ENCODE measurements at regions not wholly inside any gene's neighbourhood (a gene's known extent, or its start where the extent isn't known, plus 50 kb on each side); places are given as distances from the start of the nearest gene placed in this dataset.

DNA sequence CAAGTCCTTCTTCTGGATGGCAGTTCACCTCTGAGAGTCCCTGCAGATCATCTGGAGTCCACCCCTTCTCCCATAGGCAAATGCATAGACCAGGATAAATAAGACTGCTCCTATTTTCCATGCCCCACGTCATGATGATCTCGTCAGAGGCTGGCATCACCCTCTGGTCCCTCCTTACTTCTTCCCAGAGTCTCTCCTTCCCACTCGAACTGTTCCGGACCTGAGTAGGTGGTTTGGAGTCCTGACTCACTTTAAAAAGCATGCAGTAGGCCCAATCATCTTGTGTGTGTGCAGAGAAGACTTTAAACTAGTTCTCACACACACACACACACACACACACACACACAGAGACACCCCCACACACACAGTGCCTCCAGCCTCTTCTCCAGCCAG is 72.0 kb downstream of the SOX9 start (continued):
- TF ChIP-seq EZH2phosphoT487 (IDR thresholded peaks at IDR 0.05; ENCODE audit: unreplicated experiment) (no peak), CREB1 (CRISPR knock-in tag; IDR thresholded peaks at IDR 0.05; ENCODE audit: low read depth) (no peak), NANOG (IDR thresholded peaks at IDR 0.05; ENCODE audit: borderline replicate concordance) (no peak), EZH2 (IDR thresholded peaks at IDR 0.05; ENCODE audit: low read depth, unreplicated experiment) (no peak), ZNF114 (CRISPR knock-in tag; IDR thresholded peaks at IDR 0.05) (no peak)
- TF ChIP-seq, protein P1, sequence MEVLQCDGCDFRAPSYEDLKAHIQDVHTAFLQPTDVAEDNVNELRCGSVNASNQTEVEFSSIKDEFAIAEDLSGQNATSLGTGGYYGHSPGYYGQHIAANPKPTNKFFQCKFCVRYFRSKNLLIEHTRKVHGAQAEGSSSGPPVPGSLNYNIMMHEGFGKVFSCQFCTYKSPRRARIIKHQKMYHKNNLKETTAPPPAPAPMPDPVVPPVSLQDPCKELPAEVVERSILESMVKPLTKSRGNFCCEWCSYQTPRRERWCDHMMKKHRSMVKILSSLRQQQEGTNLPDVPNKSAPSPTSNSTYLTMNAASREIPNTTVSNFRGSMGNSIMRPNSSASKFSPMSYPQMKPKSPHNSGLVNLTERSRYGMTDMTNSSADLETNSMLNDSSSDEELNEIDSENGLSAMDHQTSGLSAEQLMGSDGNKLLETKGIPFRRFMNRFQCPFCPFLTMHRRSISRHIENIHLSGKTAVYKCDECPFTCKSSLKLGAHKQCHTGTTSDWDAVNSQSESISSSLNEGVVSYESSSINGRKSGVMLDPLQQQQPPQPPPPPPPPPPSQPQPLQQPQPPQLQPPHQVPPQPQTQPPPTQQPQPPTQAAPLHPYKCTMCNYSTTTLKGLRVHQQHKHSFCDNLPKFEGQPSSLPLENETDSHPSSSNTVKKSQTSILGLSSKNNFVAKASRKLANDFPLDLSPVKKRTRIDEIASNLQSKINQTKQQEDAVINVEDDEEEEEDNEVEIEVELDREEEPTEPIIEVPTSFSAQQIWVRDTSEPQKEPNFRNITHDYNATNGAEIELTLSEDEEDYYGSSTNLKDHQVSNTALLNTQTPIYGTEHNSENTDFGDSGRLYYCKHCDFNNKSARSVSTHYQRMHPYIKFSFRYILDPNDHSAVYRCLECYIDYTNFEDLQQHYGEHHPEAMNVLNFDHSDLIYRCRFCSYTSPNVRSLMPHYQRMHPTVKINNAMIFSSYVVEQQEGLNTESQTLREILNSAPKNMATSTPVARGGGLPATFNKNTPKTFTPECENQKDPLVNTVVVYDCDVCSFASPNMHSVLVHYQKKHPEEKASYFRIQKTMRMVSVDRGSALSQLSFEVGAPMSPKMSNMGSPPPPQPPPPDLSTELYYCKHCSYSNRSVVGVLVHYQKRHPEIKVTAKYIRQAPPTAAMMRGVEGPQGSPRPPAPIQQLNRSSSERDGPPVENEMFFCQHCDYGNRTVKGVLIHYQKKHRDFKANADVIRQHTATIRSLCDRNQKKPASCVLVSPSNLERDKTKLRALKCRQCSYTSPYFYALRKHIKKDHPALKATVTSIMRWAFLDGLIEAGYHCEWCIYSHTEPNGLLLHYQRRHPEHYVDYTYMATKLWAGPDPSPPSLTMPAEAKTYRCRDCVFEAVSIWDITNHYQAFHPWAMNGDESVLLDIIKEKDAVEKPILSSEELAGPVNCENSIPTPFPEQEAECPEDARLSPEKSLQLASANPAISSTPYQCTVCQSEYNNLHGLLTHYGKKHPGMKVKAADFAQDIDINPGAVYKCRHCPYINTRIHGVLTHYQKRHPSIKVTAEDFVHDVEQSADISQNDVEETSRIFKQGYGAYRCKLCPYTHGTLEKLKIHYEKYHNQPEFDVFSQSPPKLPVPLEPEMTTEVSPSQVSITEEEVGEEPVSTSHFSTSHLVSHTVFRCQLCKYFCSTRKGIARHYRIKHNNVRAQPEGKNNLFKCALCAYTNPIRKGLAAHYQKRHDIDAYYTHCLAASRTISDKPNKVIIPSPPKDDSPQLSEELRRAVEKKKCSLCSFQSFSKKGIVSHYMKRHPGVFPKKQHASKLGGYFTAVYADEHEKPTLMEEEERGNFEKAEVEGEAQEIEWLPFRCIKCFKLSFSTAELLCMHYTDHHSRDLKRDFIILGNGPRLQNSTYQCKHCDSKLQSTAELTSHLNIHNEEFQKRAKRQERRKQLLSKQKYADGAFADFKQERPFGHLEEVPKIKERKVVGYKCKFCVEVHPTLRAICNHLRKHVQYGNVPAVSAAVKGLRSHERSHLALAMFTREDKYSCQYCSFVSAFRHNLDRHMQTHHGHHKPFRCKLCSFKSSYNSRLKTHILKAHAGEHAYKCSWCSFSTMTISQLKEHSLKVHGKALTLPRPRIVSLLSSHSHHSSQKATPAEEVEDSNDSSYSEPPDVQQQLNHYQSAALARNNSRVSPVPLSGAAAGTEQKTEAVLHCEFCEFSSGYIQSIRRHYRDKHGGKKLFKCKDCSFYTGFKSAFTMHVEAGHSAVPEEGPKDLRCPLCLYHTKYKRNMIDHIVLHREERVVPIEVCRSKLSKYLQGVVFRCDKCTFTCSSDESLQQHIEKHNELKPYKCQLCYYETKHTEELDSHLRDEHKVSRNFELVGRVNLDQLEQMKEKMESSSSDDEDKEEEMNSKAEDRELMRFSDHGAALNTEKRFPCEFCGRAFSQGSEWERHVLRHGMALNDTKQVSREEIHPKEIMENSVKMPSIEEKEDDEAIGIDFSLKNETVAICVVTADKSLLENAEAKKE (CRISPR knock-in tag; IDR thresholded peaks at IDR 0.05), result no peak

DNA sequence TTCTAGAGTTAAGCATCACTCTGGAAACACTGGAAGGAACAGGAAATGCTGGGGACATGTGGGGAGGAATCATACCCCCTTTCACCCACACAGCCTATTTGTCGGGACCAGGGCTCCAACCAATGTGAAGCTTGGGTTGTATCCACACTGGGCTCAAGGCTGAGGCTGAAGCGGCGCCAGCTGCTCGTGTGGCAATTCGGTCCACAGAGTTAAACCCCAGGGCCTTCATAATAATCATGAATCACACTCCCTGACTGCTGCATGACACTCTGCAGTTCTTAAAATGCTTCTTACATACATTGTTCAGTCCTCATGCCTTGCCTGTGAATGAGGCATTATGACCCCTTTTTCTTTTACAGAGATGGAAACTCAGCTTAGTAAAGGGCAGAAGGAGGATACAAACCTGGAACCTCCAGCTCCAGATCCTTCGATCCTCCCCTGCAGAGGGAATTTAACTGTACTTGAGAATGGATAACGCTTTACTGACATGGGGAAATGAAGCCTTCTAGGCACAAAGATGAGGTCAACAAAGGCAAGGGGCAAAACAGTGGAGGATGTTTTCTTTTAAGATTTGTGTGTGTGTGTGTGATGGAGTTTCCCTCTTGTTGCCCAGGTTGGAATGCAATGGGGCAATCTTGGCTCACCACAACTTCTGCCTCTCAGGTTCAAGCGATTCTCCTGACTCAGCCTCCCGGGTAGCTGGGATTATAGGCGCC is 72.7 kb downstream of the SOX9 start:
- no peak overlapping the region for H3K27ac ChIP-seq (ENCODE audit: low read depth)
- no peaks in the 10 kb centered on the region for H3K27me3 ChIP-seq (ENCODE audit: insufficient read depth)
- 0 out of 3 replicates have a peak, but pooled peaks cover 4% of the 10 kb centered on the region for H3K9me3 Mint-ChIP-seq
- H3K9me2 ChIP-seq (ENCODE audit: insufficient read depth), result peaks cover 4% of the 10 kb centered on the region; the same call in 1 of the 2 replicates
- no peaks in the 10 kb centered on the region for H3K4me1 ChIP-seq (ENCODE audit: insufficient read depth)
- no peak overlapping the region for H3K4me3 ChIP-seq
- H3K79me2 ChIP-seq (replicated peaks; ENCODE audit: insufficient read depth), result no peaks in the 10 kb centered on the region
- H3K4me2 ChIP-seq, result no peak overlapping the region
- H3K4me3 Mint-ChIP-seq, result no peak overlapping the region
- DNase-seq (ENCODE audit: low spot score) (no peak), ATAC-seq (no peak)
- H3K36me3 ChIP-seq (ENCODE audit: insufficient read depth), result no peaks in the 10 kb centered on the region
- H3K27me3 Mint-ChIP-seq (ENCODE audit: insufficient read depth, low read depth, poor library complexity), result peaks cover 9% of the 10 kb centered on the region
- no peaks in the 10 kb centered on the region for H3K36me3 Mint-ChIP-seq (ENCODE audit: low read depth)
- H4K20me1 ChIP-seq (replicated peaks; ENCODE audit: insufficient read depth), result no peaks in the 10 kb centered on the region
- peaks cover 3% of the 10 kb centered on the region; the same call in 1 of the 3 replicates for H3K4me1 Mint-ChIP-seq
- H2AFZ ChIP-seq, result no peak overlapping the region
- no peaks in the 10 kb centered on the region for H3F3A ChIP-seq (replicated peaks; ENCODE audit: low read depth)
- H3K27ac Mint-ChIP-seq, result no peak overlapping the region
- no peak for TF ChIP-seq NANOG (IDR thresholded peaks at IDR 0.05; ENCODE audit: borderline replicate concordance)
- TF ChIP-seq, protein P2, sequence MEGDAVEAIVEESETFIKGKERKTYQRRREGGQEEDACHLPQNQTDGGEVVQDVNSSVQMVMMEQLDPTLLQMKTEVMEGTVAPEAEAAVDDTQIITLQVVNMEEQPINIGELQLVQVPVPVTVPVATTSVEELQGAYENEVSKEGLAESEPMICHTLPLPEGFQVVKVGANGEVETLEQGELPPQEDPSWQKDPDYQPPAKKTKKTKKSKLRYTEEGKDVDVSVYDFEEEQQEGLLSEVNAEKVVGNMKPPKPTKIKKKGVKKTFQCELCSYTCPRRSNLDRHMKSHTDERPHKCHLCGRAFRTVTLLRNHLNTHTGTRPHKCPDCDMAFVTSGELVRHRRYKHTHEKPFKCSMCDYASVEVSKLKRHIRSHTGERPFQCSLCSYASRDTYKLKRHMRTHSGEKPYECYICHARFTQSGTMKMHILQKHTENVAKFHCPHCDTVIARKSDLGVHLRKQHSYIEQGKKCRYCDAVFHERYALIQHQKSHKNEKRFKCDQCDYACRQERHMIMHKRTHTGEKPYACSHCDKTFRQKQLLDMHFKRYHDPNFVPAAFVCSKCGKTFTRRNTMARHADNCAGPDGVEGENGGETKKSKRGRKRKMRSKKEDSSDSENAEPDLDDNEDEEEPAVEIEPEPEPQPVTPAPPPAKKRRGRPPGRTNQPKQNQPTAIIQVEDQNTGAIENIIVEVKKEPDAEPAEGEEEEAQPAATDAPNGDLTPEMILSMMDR (conservative IDR thresholded peaks at IDR 0.05; ENCODE audit: low read depth in 2 of 2), result no peak
- no peak for TF ChIP-seq JUNB (IDR thresholded peaks at IDR 0.05; ENCODE audit: unreplicated experiment)
- TF ChIP-seq, protein P3, sequence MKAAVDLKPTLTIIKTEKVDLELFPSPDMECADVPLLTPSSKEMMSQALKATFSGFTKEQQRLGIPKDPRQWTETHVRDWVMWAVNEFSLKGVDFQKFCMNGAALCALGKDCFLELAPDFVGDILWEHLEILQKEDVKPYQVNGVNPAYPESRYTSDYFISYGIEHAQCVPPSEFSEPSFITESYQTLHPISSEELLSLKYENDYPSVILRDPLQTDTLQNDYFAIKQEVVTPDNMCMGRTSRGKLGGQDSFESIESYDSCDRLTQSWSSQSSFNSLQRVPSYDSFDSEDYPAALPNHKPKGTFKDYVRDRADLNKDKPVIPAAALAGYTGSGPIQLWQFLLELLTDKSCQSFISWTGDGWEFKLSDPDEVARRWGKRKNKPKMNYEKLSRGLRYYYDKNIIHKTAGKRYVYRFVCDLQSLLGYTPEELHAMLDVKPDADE (IDR thresholded peaks at IDR 0.05), result no peak
- TF ChIP-seq, protein P4, sequence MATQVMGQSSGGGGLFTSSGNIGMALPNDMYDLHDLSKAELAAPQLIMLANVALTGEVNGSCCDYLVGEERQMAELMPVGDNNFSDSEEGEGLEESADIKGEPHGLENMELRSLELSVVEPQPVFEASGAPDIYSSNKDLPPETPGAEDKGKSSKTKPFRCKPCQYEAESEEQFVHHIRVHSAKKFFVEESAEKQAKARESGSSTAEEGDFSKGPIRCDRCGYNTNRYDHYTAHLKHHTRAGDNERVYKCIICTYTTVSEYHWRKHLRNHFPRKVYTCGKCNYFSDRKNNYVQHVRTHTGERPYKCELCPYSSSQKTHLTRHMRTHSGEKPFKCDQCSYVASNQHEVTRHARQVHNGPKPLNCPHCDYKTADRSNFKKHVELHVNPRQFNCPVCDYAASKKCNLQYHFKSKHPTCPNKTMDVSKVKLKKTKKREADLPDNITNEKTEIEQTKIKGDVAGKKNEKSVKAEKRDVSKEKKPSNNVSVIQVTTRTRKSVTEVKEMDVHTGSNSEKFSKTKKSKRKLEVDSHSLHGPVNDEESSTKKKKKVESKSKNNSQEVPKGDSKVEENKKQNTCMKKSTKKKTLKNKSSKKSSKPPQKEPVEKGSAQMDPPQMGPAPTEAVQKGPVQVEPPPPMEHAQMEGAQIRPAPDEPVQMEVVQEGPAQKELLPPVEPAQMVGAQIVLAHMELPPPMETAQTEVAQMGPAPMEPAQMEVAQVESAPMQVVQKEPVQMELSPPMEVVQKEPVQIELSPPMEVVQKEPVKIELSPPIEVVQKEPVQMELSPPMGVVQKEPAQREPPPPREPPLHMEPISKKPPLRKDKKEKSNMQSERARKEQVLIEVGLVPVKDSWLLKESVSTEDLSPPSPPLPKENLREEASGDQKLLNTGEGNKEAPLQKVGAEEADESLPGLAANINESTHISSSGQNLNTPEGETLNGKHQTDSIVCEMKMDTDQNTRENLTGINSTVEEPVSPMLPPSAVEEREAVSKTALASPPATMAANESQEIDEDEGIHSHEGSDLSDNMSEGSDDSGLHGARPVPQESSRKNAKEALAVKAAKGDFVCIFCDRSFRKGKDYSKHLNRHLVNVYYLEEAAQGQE (IDR thresholded peaks at IDR 0.05; ENCODE audit: unreplicated experiment), result no peak
- TF ChIP-seq CREB1 (CRISPR knock-in tag; IDR thresholded peaks at IDR 0.05; ENCODE audit: low read depth), result no peak
- TF ChIP-seq ZNF331 (CRISPR knock-in tag; IDR thresholded peaks at IDR 0.05; ENCODE audit: low read depth), result no peak

All from GM23338 (cell line).